ENCODE measurements at regions not wholly inside any gene's neighbourhood (a gene's known extent, or its start where the extent isn't known, plus 50 kb on each side); places are given as distances from the start of the nearest gene placed in this dataset.
A peak's percentile ranks its signal among the peaks of the same experiment; 100 is the strongest.
"Not testable (repeated sequence)": the region's sequence is repeated elsewhere in the genome, so short reads cannot be mapped to it uniquely, and the experiment has no call there.

DNA sequence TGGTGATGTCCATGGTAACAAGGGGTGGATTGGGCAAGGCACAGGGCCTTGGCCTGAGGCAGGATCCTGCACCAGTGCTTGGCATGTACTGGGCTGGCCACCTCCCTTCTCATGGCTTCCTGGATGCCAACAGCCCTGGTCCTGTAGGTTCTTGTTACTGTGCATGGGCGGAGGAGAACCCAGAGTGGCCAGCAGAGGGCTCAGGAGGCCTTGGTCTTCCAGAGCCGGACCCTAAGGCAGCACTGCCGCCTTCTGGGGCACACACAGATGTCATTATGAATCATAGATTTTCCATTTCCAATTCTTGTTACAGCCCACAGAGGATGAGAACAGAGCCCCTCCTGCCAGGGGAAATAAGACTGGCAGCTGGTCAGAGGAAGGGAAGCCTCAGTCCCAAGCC lies 122.7 kb downstream of the ZNF267 start (continued):
- TF ChIP-seq STAG1 (CRISPR knock-in tag; IDR thresholded peaks at IDR 0.05; ENCODE audit: borderline replicate concordance), result peak; percentile 16; the same call in 1 of the 2 replicates
- TF ChIP-seq, protein P1, sequence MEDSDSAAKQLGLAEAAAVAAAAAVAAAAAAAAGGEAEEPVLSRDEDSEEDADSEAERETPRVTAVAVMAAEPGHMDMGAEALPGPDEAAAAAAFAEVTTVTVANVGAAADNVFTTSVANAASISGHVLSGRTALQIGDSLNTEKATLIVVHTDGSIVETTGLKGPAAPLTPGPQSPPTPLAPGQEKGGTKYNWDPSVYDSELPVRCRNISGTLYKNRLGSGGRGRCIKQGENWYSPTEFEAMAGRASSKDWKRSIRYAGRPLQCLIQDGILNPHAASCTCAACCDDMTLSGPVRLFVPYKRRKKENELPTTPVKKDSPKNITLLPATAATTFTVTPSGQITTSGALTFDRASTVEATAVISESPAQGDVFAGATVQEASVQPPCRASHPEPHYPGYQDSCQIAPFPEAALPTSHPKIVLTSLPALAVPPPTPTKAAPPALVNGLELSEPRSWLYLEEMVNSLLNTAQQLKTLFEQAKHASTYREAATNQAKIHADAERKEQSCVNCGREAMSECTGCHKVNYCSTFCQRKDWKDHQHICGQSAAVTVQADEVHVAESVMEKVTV (CRISPR knock-in tag; IDR thresholded peaks at IDR 0.05), result 0 out of 2 replicates have a peak, but pooled peaks have one; percentile 36

DNA sequence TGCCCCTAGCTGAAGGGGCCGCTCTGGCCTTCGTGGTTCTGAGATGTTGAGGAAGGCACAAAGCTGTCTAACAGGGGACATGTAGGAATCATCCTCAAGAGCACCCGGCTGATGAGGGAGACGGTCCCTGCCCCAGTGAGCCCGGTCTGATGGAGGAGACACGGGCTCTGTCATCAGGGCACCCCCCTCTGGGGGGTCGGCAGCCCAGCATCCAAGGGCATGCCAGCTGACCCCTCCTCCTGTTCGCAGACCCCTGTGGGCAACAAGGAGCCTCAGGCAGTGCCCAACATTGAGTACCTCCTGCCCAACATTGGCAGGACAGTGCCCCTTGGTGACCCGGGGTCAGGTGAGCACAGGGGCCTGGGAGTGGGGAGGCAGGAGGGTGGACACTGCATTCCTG lies 128.9 kb downstream of the ZNF267 start:
- H3K9me1 ChIP-seq (ENCODE audit: control insufficient read depth, insufficient read depth, low read length); ATAC-seq; BruUV-seq (replicated peaks); H3K4me1 ChIP-seq (replicated peaks in 1 of 2; ENCODE audit: control insufficient read depth in 2 of 2, insufficient read depth in 2 of 2, low read length in 2 of 2); POLR2A ChIA-PET; H2AFZ ChIP-seq (ENCODE audit: low read depth, low read length); H3K36me3 ChIP-seq (ENCODE audit: control insufficient read depth, insufficient read depth, low read length); H3K27me3 ChIP-seq (ENCODE audit: control insufficient read depth in 2 of 2, insufficient read depth in 2 of 2, low read length in 2 of 2); H4K20me1 ChIP-seq (replicated peaks; ENCODE audit: control insufficient read depth, insufficient read depth, low read length); CTCF ChIA-PET (ENCODE audit: low intra/inter-chr PET ratio); H3K4me3 ChIP-seq; intact Hi-C loops (cut with micrococcal nuclease); FAIRE-seq; H3K9ac ChIP-seq (ENCODE audit: insufficient read depth in 1 of 2, low read depth in 2 of 2, low read length in 2 of 2); H3K4me2 ChIP-seq (ENCODE audit: insufficient read depth, low read length); H3K27ac ChIP-seq (ENCODE audit: extremely low read depth, low read depth, low read length); H3K9me3 ChIP-seq (replicated peaks; ENCODE audit: control insufficient read depth, insufficient read depth, low read depth, low read length); in situ Hi-C loops (cut with MboI); DNase-seq (ENCODE audit: extremely low read depth in 1 of 4, low spot score in 3 of 4); H3K79me2 ChIP-seq (ENCODE audit: control insufficient read depth, insufficient read depth, low read length): not testable (repeated sequence)
- WGBS (ENCODE audit: insufficient coverage, low coverage, missing lambda C conversion rate), result 0% methylated on average over 7 of the region's 9 CpGs

- H3K4me2 ChIP-seq (ENCODE audit: insufficient read depth, low read length); H3K79me2 ChIP-seq (ENCODE audit: control insufficient read depth, insufficient read depth, low read length); H3K4me1 ChIP-seq (replicated peaks in 1 of 2; ENCODE audit: control insufficient read depth in 2 of 2, insufficient read depth in 2 of 2, low read length in 2 of 2); FAIRE-seq; H4K20me1 ChIP-seq (replicated peaks; ENCODE audit: control insufficient read depth, insufficient read depth, low read length); H3K9me1 ChIP-seq (ENCODE audit: control insufficient read depth, insufficient read depth, low read length); H3K27ac ChIP-seq (ENCODE audit: extremely low read depth, low read depth, low read length); H3K9ac ChIP-seq (ENCODE audit: insufficient read depth in 1 of 2, low read depth in 2 of 2, low read length in 2 of 2); POLR2A ChIA-PET; BruUV-seq (replicated peaks); ATAC-seq; in situ Hi-C loops (cut with MboI); DNase-seq (ENCODE audit: extremely low read depth in 1 of 4, low spot score in 3 of 4); CTCF ChIA-PET (ENCODE audit: low intra/inter-chr PET ratio); H3K9me3 ChIP-seq (replicated peaks; ENCODE audit: control insufficient read depth, insufficient read depth, low read depth, low read length); intact Hi-C loops (cut with micrococcal nuclease); H2AFZ ChIP-seq (ENCODE audit: low read depth, low read length); H3K36me3 ChIP-seq (ENCODE audit: control insufficient read depth, insufficient read depth, low read length); H3K27me3 ChIP-seq (ENCODE audit: control insufficient read depth in 2 of 2, insufficient read depth in 2 of 2, low read length in 2 of 2); H3K4me3 ChIP-seq: not testable (repeated sequence)
- 0% methylated on average over 1 of the region's 7 CpGs for WGBS (ENCODE audit: insufficient coverage, low coverage, missing lambda C conversion rate)
Measured at GRCh38 chr16:32003819-32004218, 130.2 kb downstream of the ZNF267 start.

Measured in K562 (cell line).